Activated CD8-positive, alpha-beta memory T cell treated with anti-CD3 and anti-CD28 coated beads, Interleukin-2, amount 10 ng/mL, durations not matched to agents 7 days and 5 days (primary cell): ENCODE measurements at regions not wholly inside any gene's neighbourhood (a gene's known extent, or its start where the extent isn't known, plus 50 kb on each side); places are given as distances from the start of the nearest gene placed in this dataset.
"Not testable (repeated sequence)": the region's sequence is repeated elsewhere in the genome, so short reads cannot be mapped to it uniquely, and the experiment has no call there.

Source experiments
- ATAC-seq: fragments of 150-1000 bp; cut with Tn5 transposase; one replicate; pipeline ENCODE4 v1.10.0; 2021; ENCODE audit warnings: moderate library complexity
- CTCF ChIA-PET: fragments of 350-600 bp; sonication (Branson Sonifier 250); formaldehyde crosslinking; loops from one replicate; lab custom pipeline; 2021; ENCODE audit warnings: antibody characterized with exemption; lab: Charles Lee
- DNase-seq: peaks from one replicate; pipeline ENCODE4 v3.0.0-alpha.2; 2020
- H3K27ac Mint-ChIP-seq: one replicate; pipeline ENCODE4 v1.8.0; 2021; ENCODE audit warnings: mild to moderate bottlenecking, mixed read lengths
- H3K27me3 Mint-ChIP-seq: one replicate; pipeline ENCODE4 v1.8.0; 2021; ENCODE audit warnings: mixed read lengths
- H3K36me3 Mint-ChIP-seq: one replicate; pipeline ENCODE4 v1.8.0; 2021; ENCODE audit warnings: mild to moderate bottlenecking, mixed read lengths
- H3K4me1 Mint-ChIP-seq: one replicate; pipeline ENCODE4 v1.8.0; 2021; ENCODE audit warnings: mixed read lengths
- H3K4me3 Mint-ChIP-seq: one replicate; pipeline ENCODE4 v1.8.0; 2021; ENCODE audit warnings: mild to moderate bottlenecking, moderate library complexity, mixed read lengths
- H3K9me3 Mint-ChIP-seq: one replicate; pipeline ENCODE4 v1.8.0; 2022; ENCODE audit warnings: low read depth, mixed read lengths

DNA sequence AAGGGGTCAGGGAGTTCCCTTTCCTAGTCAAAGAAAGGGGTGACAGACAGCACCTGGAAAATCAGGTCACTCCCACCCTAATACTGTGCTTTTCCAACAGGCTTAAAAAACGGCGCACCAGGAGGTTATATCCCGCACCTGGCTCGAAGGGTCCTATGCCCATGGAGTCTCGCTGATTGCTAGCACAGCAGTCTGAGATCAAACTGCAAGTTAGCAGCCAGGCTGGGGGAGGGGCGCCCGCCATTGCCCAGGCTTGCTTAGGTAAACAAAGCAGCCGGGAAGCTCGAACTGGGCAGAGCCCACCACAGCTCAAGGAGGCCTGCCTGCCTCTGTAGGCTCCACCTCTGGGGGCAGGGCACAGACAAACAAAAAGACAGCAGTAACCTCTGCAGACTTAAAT is 184.5 kb upstream of the ARPP21 start:
- ATAC-seq, CTCF ChIA-PET, DNase-seq, H3K4me3 Mint-ChIP-seq, H3K9me3 Mint-ChIP-seq, H3K4me1 Mint-ChIP-seq, H3K36me3 Mint-ChIP-seq, H3K27ac Mint-ChIP-seq, H3K27me3 Mint-ChIP-seq: not testable (repeated sequence)

DNA sequence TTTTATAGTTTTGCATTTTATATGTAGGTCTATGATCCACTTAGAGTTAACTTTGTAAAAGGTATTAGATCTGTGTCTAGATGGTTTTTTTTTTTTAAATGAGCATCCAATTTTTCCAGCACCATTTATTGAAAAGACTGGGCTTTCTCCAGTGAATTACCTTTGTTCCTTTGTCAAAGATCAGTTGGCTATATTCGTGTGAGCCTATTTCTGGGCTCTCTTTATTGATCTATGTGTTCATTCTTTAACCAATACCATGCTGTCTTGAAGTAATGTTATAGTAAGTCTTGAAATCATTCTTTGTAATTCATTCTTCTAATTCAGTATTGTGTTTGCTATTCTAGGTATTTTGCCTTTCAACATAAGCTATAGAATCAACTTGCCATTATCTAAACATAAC is 165.4 kb upstream of the ARPP21 start:
- Mint-ChIP-seq H3K4me1 (no peaks in the 10 kb centered on the region), H3K4me3 (no peak overlapping the region), H3K27ac (no peak overlapping the region), H3K27me3 (no peaks in the 10 kb centered on the region), H3K9me3 (peaks cover 9% of the 10 kb centered on the region), H3K36me3 (no peaks in the 10 kb centered on the region)
- DNase-seq (no peak), ATAC-seq (no peak)
- CTCF ChIA-PET: no interaction called here

DNA sequence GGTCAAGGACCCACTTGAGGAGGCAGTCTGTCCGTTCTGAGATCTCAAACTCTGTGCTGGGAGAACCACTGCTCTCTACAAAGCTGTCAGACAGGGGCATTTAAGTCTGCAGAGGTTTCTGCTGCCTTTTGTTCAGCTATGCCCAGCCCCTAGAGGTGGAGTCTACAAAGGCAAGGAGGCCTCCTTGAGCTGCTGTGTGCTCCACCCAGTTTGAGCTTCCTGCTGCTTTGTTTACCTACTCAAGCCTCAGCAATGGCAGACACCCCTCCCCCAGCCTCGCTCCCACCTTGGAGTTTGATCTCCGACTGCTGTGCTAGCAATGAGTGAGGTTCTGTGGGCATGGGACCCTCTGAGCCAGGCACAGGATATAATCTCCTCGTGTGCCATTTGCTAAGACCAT is 156.8 kb upstream of the ARPP21 start:
- H3K36me3 Mint-ChIP-seq, H3K27ac Mint-ChIP-seq, H3K9me3 Mint-ChIP-seq: not testable (repeated sequence)

DNA sequence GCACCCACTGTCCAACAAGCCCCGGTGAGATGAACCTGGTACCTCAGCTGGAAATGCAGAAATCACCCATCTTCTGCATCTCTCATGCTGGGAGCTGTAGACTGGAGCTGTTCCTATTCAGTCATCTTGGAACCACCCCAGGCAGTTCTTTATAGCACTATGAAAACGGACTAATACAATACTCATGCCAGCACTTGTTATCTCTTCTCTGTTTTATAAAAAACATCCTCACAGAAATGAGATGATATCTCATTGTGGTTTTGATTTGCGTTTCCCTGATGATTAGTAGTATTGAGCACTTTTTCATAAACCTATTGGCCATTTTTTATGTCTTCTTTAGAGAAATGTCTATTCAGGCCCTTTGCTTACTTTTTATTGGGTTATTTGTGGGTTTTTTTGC is 156.2 kb upstream of the ARPP21 start:
- Mint-ChIP-seq H3K4me1 (no peaks in the 10 kb centered on the region), H3K9me3 (no peaks in the 10 kb centered on the region), H3K27me3 (no peaks in the 10 kb centered on the region), H3K4me3 (no peak overlapping the region), H3K36me3 (no peaks in the 10 kb centered on the region), H3K27ac (no peak overlapping the region)
- no peak for DNase-seq
- CTCF ChIA-PET: no interaction called here
- ATAC-seq: no peak

More for the DNA sequence above, 156.8 kb upstream of the ARPP21 start:
- CTCF ChIA-PET, H3K27me3 Mint-ChIP-seq, ATAC-seq, DNase-seq, H3K4me3 Mint-ChIP-seq, H3K4me1 Mint-ChIP-seq: not testable (repeated sequence)

DNA sequence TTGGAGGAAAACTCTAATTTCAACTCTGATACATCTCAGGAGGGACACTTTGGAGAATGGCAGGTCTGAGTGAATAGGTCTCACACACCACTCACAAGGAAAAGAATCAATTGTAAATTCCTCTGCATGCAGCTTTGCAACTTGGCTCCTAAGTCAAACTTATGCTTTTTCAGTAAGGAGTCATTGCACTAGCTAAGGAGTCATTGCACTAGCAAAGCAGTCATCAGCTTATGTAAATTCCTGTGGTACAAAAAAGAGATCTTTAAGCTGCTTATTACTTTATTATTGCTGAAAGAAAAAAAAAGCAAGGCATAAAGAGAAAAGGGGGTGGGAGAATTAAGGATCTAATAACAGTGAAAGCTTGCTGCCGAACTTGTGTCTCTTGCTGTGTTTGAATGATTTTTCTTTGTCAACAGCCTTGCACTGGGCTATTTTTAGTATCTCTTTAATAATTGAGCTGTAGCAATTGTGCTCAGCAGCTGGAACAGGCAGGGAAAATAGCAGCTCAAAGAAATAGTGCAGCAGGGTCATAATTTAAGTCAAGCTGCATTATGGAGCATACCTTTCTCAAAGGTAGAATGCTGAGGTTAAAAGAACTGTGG is 154.3 kb upstream of the ARPP21 start:
- no peak overlapping the region for H3K4me3 Mint-ChIP-seq
- ATAC-seq (no peak), DNase-seq (no peak)
- peaks cover 2% of the 10 kb centered on the region for H3K9me3 Mint-ChIP-seq
- H3K27ac Mint-ChIP-seq: no peak overlapping the region
- H3K27me3 Mint-ChIP-seq: no peaks in the 10 kb centered on the region
- no peaks in the 10 kb centered on the region for H3K36me3 Mint-ChIP-seq
- H3K4me1 Mint-ChIP-seq: no peaks in the 10 kb centered on the region
- CTCF ChIA-PET: no interaction called here

DNA sequence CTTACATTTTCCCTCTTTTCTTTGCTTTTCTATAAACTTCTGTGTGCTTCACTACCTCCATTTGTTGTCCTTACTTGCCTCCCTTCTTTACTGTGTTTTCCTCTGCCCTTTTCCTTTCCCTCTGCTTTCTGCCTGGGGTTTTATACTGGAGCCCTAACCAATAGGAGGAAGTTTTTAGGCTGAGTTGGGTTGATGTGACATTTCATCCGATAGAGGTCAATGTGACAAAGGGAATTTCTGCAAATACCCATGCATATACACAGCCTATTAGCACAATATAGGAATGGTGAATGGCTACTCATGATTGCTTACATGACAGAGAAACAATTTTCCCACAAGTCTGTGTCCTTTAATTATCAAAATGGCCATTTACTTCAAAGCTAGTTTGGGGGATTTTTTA is 153.0 kb upstream of the ARPP21 start:
- no peak overlapping the region for H3K4me3 Mint-ChIP-seq
- ATAC-seq (no peak), DNase-seq (no peak)
- no peaks in the 10 kb centered on the region for H3K4me1 Mint-ChIP-seq
- no peaks in the 10 kb centered on the region for H3K36me3 Mint-ChIP-seq
- H3K27me3 Mint-ChIP-seq: no peaks in the 10 kb centered on the region
- peaks cover 4% of the 10 kb centered on the region for H3K9me3 Mint-ChIP-seq
- no peak overlapping the region for H3K27ac Mint-ChIP-seq
- CTCF ChIA-PET: no interaction called here

DNA sequence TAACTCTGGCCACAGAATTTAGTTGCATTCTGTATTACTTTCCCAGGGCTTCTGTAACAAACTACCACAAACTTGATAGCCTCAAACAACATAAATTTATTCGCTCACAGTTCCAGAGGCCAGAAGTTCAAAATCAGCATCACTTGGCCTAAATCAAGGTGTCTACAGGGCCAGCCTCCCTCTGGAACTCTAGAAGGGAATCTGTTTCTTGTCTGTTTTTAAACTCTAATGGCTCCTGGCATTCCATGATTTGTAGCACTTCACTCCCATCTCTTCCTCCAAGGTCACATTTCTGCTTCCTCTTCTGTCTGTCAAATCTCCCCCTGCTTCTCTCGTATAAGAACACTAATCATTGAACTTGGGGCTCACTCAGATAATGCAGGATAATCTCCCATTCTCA is 151.9 kb upstream of the ARPP21 start:
- no peak overlapping the region for H3K4me3 Mint-ChIP-seq
- ATAC-seq (no peak), DNase-seq (no peak)
- peaks cover 5% of the 10 kb centered on the region for H3K9me3 Mint-ChIP-seq
- H3K27me3 Mint-ChIP-seq: no peaks in the 10 kb centered on the region
- CTCF ChIA-PET: no interaction called here
- no peak overlapping the region for H3K27ac Mint-ChIP-seq
- H3K4me1 Mint-ChIP-seq: no peaks in the 10 kb centered on the region
- H3K36me3 Mint-ChIP-seq: no peaks in the 10 kb centered on the region

DNA sequence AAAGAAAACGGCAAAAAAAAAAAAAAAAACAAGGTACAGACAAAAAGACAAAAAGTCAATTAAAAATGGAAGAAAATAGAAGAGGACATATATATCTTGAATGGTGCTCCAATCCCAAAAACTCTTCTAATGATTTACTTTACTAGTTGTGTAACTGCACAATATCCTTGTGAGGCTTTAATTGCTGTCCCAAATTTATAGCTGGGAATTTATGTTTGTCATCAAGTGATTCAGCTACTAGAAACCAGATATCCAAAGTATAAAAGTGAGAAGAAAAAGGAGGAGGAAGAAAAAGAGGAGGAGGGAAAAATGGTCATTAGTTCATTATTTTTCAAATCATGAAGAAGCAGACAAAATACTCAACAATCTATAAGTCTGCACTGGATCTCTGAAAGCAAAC is 150.8 kb upstream of the ARPP21 start:
- Mint-ChIP-seq H3K36me3 (no peaks in the 10 kb centered on the region), H3K27me3 (no peaks in the 10 kb centered on the region), H3K4me3 (no peak overlapping the region), H3K4me1 (no peaks in the 10 kb centered on the region), H3K27ac (no peak overlapping the region), H3K9me3 (peaks cover 5% of the 10 kb centered on the region)
- DNase-seq (no peak), ATAC-seq (no peak)
- CTCF ChIA-PET: no interaction called here

DNA sequence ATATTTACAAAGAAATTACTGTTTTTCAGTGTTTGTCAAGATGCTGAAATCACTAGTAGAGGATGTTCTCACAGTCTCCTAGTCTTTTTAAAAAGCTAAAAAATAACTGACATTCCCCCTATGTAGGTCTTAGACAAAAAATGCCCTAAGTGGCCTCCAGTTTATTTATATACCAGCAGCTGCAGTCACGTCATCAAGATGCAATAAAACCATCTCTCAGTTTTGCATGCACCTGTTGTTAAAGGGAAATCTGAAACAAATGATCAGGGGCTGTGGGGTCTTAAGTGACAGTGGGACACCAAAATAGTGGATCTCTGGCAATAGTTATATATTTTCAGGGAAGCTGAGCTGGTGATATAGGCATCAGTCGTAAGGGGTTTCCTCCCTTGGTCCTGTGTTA is 146.5 kb upstream of the ARPP21 start:
- ATAC-seq: no peak
- Mint-ChIP-seq H3K36me3 (no peaks in the 10 kb centered on the region), H3K4me3 (no peak overlapping the region), H3K27ac (no peak overlapping the region), H3K9me3 (peaks cover 5% of the 10 kb centered on the region), H3K27me3 (no peaks in the 10 kb centered on the region), H3K4me1 (no peaks in the 10 kb centered on the region)
- CTCF ChIA-PET: no interaction called here
- DNase-seq: no peak

DNA sequence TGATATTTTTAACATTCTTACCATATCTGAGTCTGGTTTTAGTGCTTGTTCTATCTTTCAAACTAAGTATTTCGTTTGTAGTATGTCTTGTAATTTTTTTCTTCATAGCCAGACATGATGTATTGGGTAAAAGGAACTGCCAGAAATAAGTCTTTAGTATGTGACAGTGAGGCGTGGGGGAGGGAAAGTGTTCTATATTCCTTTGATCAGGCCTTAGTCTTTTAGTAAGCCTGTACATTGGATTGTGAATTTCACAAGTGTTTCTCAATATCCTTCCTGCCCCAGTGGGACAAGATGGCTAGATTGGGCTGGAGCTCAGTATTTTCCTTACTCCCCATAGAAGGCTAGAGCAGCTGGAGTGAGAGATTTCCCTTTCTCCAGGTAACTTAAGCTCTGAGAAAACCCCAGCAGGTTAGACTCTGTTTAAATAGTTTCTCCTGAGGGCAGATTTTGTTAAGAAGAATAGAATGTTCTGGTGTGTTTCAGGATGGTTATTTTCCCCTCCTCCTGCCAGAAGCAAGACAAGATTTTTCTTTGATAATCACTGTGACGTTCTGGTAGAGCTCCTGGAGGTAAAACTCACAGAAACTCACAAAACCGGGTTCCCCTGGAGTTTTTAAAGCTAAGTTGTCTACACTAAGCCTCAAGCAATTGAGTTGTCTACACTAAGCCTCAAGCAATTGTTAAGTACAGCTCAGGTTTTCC is 140.7 kb upstream of the ARPP21 start:
- no peaks in the 10 kb centered on the region for H3K27me3 Mint-ChIP-seq
- ATAC-seq (no peak), DNase-seq (no peak)
- peaks cover 3% of the 10 kb centered on the region for H3K9me3 Mint-ChIP-seq
- no peaks in the 10 kb centered on the region for H3K4me1 Mint-ChIP-seq
- no peak overlapping the region for H3K4me3 Mint-ChIP-seq
- CTCF ChIA-PET: no interaction called here
- H3K36me3 Mint-ChIP-seq: no peaks in the 10 kb centered on the region
- H3K27ac Mint-ChIP-seq: no peak overlapping the region

DNA sequence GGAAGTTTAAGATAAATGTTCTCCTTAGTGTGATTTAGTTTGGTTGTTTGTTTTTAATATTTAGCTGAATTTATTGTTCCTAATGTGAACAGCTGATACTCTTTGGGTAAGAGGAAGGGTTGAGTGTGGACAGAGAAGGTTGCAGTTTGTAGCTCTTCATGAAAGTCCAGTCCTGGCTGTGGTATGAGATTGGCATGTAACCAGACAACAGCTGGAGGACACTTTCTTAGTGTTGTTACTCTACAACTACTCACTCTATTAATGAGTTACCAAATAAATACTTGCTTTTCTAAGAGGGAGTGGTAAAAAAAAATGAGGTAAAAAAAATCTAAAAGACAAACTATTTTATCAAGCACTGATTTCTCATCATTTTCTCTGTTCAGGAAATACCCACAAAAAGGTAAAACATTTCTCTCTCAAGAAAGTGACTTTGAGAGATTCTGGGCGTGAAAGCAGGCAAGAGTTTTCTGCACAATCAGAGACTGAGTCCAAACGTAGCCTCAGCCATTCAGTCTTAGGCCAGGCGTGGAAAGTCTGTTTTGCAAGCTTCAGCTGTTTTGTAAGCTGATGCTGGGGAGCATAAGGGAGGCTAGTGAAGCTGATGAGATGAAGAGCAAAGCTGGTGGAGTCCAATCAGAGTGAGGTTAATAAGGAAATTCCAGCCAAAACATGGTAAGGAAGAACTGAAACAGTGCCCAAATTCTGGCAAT is 138.5 kb upstream of the ARPP21 start:
- Mint-ChIP-seq H3K27ac (no peak overlapping the region), H3K4me1 (no peaks in the 10 kb centered on the region), H3K4me3 (no peak overlapping the region), H3K9me3 (peaks cover 3% of the 10 kb centered on the region), H3K36me3 (no peaks in the 10 kb centered on the region), H3K27me3 (no peaks in the 10 kb centered on the region)
- ATAC-seq: no peak
- no peak for DNase-seq
- CTCF ChIA-PET: interaction anchor here (0.6 kb wide), 1 partner anchor 682 kb away, joined by 3 read pairs; no protein-coding TSS in a partner anchor

DNA sequence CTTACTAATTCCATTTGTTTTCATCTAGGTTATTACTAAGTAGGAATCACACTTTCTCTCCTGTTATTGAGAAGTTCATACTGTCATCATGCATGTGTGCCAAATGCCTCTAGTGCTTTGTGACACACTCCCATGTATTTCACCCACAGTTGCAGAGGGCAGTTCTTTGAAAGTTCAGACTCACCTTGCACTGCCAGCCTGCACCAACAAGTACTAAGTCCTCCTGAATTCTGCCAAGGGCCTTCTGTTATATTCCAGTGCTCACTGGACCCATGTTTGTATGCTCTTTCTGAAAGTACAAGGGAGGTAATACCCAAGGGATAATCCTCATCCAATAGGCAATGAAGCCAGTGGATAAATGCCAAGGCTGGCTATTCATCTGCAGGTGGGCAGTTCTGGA is 136.6 kb upstream of the ARPP21 start:
- DNase-seq (no peak), ATAC-seq (no peak)
- Mint-ChIP-seq H3K9me3 (peaks cover 11% of the 10 kb centered on the region), H3K27me3 (no peaks in the 10 kb centered on the region), H3K4me3 (no peak overlapping the region), H3K4me1 (no peaks in the 10 kb centered on the region), H3K27ac (no peak overlapping the region), H3K36me3 (no peaks in the 10 kb centered on the region)
- CTCF ChIA-PET: no interaction called here

DNA sequence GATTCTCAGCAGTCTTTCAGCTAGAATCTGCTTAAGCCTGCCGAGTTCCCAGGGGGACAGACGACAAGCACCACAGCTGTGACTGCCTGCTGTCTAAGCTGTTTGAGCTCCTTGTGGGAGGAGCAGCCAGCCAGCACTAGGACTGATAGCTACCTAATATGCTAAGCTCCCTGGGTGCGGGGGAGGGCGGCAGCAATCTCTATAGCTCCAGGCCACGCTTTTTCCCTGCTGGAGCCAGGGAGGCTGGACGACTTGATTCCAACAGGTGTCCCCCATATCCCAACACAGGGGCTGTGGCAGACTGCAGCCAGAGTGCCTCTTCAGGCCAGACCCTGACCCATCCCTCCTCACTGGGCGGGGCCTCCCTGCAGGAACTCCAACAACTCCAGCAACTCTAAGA is 134.1 kb upstream of the ARPP21 start:
- Mint-ChIP-seq H3K4me3 (no peak overlapping the region), H3K36me3 (no peaks in the 10 kb centered on the region), H3K27ac (no peak overlapping the region), H3K9me3 (peaks cover 12% of the 10 kb centered on the region), H3K4me1 (no peaks in the 10 kb centered on the region), H3K27me3 (no peaks in the 10 kb centered on the region)
- DNase-seq (no peak), ATAC-seq (no peak)
- CTCF ChIA-PET: no interaction called here

DNA sequence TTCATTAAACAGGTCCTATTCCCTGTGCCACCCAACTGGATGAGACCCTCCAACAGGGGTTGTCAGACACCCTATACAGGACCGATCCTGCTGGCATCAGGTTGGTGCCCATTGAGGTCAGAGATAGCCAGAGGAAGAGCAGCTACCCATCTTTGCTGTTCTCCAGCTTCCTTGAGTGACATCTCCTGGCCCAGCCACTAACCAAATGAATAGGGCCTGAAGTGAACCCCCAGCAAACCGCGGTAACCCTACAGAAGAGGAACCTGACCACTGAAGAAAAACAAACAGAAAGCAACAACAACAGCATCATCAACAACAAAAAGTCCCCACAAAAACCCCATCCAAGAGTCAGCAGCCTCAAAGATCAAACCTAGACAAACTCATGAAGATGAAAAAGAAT is 133.6 kb upstream of the ARPP21 start:
- H3K9me3 Mint-ChIP-seq: peaks cover 14% of the 10 kb centered on the region
- ATAC-seq (no peak), DNase-seq (no peak)
- no peak overlapping the region for H3K4me3 Mint-ChIP-seq
- no peaks in the 10 kb centered on the region for H3K36me3 Mint-ChIP-seq
- no peak overlapping the region for H3K27ac Mint-ChIP-seq
- H3K4me1 Mint-ChIP-seq: no peaks in the 10 kb centered on the region
- CTCF ChIA-PET: no interaction called here
- no peaks in the 10 kb centered on the region for H3K27me3 Mint-ChIP-seq
